Osteocyte (in vitro differentiated cells): ENCODE measurements at regions not wholly inside any gene's neighbourhood (a gene's known extent, or its start where the extent isn't known, plus 50 kb on each side); places are given as distances from the start of the nearest gene placed in this dataset.

Experiments used
- DNase-seq: peaks from one replicate; pipeline ENCODE4 v3.0.0; 2021; ENCODE audit warnings: mixed read lengths; ENCODE audit not compliant: unreplicated experiment; ENCODE audit errors: extremely low spot score
- H3K27ac Mint-ChIP-seq: one replicate; pipeline ENCODE4 v1.8.0; 2021; ENCODE audit warnings: mild to moderate bottlenecking, mixed read lengths; ENCODE audit not compliant: unreplicated experiment
- H3K27me3 Mint-ChIP-seq: one replicate; pipeline ENCODE4 v1.8.0; 2021; ENCODE audit warnings: mixed read lengths; ENCODE audit not compliant: unreplicated experiment
- H3K36me3 Mint-ChIP-seq: one replicate; pipeline ENCODE4 v1.8.0; 2021; ENCODE audit warnings: mixed read lengths; ENCODE audit not compliant: unreplicated experiment
- H3K4me1 Mint-ChIP-seq: one replicate; pipeline ENCODE4 v1.8.0; 2021; ENCODE audit warnings: mixed read lengths; ENCODE audit not compliant: unreplicated experiment
- H3K4me3 Mint-ChIP-seq: one replicate; pipeline ENCODE4 v1.8.0; 2021; ENCODE audit warnings: mild to moderate bottlenecking, moderate library complexity, mixed read lengths; ENCODE audit not compliant: unreplicated experiment
- H3K9me3 Mint-ChIP-seq: one replicate; pipeline ENCODE4 v1.8.0; 2021; ENCODE audit warnings: mixed read lengths; ENCODE audit not compliant: unreplicated experiment
- TF ChIP-seq, protein P1 (sequence below): fragments of 200-600 bp; sonication (generic); IDR thresholded peaks from 2 replicates; pipeline ENCODE4 v1.5.0; 2021; ENCODE audit warnings: antibody characterized with exemption, mild to moderate bottlenecking, moderate library complexity

DNA sequence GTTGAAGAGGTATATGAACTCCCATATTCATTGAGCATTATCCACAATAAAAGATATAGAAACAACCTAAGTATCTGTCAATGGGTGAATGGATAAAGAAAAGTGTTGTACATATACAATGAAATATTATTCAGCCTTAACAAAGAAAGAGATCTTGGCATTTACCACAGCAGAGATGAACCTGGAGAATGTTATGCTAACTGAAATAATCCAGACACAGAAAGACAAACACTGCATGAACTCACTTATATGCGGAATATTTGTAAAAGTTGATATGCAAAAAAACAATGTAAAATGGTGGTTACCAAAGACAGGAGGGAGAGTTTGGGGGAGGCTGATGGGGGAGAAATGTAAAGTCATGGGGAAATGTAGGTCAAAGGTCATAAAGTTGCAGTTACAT lies 278.7 kb downstream of the ZNF608 start:
- no peaks in the 10 kb centered on the region for H3K36me3 Mint-ChIP-seq
- TF ChIP-seq, protein P1, sequence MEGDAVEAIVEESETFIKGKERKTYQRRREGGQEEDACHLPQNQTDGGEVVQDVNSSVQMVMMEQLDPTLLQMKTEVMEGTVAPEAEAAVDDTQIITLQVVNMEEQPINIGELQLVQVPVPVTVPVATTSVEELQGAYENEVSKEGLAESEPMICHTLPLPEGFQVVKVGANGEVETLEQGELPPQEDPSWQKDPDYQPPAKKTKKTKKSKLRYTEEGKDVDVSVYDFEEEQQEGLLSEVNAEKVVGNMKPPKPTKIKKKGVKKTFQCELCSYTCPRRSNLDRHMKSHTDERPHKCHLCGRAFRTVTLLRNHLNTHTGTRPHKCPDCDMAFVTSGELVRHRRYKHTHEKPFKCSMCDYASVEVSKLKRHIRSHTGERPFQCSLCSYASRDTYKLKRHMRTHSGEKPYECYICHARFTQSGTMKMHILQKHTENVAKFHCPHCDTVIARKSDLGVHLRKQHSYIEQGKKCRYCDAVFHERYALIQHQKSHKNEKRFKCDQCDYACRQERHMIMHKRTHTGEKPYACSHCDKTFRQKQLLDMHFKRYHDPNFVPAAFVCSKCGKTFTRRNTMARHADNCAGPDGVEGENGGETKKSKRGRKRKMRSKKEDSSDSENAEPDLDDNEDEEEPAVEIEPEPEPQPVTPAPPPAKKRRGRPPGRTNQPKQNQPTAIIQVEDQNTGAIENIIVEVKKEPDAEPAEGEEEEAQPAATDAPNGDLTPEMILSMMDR = no peak
- H3K27ac Mint-ChIP-seq = no peak overlapping the region
- H3K4me3 Mint-ChIP-seq = no peak overlapping the region
- no peaks in the 10 kb centered on the region for H3K4me1 Mint-ChIP-seq
- no peaks in the 10 kb centered on the region for H3K27me3 Mint-ChIP-seq
- DNase-seq = no peak
- no peaks in the 10 kb centered on the region for H3K9me3 Mint-ChIP-seq

DNA sequence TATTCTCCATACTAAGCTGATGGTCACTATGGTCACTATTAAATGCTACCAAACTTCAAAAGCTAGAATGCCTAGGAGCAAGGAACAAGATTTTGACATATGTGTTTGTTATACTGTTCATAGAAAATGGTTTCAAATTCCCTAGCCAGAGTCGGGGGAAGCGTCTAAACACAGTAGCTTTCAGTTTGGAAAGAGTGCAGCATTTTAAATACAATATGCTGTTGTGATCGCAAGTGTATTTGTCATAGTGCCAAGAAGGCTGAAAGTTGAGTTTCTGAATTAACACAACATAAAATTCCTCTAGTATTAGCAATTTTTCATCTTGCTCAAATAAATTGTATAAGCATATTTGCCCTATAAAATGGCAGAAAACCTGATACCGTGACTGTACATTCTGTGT lies 280.4 kb downstream of the ZNF608 start:
- no peaks in the 10 kb centered on the region for H3K9me3 Mint-ChIP-seq
- H3K27me3 Mint-ChIP-seq = no peaks in the 10 kb centered on the region
- no peak for DNase-seq
- H3K4me1 Mint-ChIP-seq = no peaks in the 10 kb centered on the region
- H3K27ac Mint-ChIP-seq = no peak overlapping the region
- TF ChIP-seq, protein P1 = no peak
- H3K36me3 Mint-ChIP-seq = no peaks in the 10 kb centered on the region
- H3K4me3 Mint-ChIP-seq = no peak overlapping the region

DNA sequence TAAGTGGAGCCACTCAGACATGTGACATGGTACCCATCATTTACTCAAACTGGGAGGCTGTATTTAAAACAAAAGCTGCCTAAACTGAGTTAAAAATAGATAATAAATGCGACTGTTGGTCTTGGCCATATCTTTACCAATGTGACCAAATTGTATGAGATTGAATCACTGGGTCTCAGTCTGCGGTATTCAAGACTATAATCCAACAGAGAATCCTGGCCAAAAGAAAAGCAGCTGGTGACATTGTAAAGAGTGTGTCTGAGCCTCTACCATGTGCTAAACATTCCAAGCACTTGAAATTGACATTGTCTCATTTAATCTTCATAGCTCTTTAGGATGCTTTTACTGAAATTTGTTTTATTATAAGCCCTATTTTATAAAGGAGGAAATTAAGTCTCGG lies 282.6 kb downstream of the ZNF608 start:
- H3K36me3 Mint-ChIP-seq = peaks cover 2% of the 10 kb centered on the region
- no peak overlapping the region for H3K27ac Mint-ChIP-seq
- no peak for DNase-seq
- H3K4me1 Mint-ChIP-seq = no peaks in the 10 kb centered on the region
- TF ChIP-seq, protein P1 = no peak
- no peak overlapping the region for H3K4me3 Mint-ChIP-seq
- H3K27me3 Mint-ChIP-seq = no peaks in the 10 kb centered on the region
- H3K9me3 Mint-ChIP-seq = peaks cover 15% of the 10 kb centered on the region

DNA sequence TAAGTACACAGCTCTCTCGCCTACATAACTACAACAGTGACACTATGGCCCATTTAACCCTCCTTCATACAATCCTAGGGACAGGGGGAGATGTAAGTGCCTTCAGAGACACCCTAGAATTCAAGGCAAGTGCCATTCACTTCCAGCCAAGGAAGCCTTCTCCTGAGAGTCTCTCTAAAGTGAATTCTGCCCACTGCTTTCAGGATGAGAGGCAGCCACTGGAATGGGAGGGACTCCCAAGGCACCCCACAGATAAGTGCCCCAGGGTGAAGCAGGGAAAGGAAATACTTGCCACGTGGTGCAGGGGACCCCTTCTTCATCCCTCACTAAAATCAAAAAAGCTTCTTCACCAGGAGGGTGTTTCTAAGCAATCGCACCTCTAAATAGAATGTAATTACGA lies 283.7 kb downstream of the ZNF608 start:
- no peak overlapping the region for H3K4me3 Mint-ChIP-seq
- TF ChIP-seq, protein P1 = no peak
- H3K9me3 Mint-ChIP-seq = peaks cover 15% of the 10 kb centered on the region
- H3K27ac Mint-ChIP-seq = no peak overlapping the region
- no peaks in the 10 kb centered on the region for H3K27me3 Mint-ChIP-seq
- DNase-seq = no peak
- peaks cover 2% of the 10 kb centered on the region for H3K36me3 Mint-ChIP-seq
- peaks cover 2% of the 10 kb centered on the region for H3K4me1 Mint-ChIP-seq

DNA sequence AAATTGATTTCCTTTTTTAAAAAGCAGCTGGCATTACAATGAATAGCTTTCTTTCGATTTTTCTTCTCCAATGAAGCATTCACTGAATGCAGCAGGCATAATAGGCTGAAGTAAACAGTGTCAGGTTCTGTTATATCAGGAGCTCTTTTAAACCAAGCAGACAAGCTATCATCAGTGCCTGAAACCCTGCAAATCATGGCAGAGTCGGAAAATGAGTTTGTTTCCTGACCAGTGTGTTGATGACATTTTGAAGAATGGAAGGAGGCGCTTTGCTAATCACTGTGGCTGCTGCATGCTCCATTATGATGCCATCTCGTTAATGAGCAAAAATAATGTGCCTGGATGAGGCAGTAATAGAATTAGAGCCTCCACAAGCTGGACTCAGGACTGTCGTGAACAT lies 284.5 kb downstream of the ZNF608 start:
- peaks cover 2% of the 10 kb centered on the region for H3K4me1 Mint-ChIP-seq
- H3K27me3 Mint-ChIP-seq = no peaks in the 10 kb centered on the region
- TF ChIP-seq, protein P1 = no peak
- no peak overlapping the region for H3K27ac Mint-ChIP-seq
- H3K9me3 Mint-ChIP-seq = peaks cover 15% of the 10 kb centered on the region
- DNase-seq = no peak
- H3K36me3 Mint-ChIP-seq = peaks cover 2% of the 10 kb centered on the region
- H3K4me3 Mint-ChIP-seq = no peak overlapping the region
